ENCODE measurements at regions not wholly inside any gene's neighbourhood (a gene's known extent, or its start where the extent isn't known, plus 50 kb on each side); places are given as distances from the start of the nearest gene placed in this dataset.

DNA sequence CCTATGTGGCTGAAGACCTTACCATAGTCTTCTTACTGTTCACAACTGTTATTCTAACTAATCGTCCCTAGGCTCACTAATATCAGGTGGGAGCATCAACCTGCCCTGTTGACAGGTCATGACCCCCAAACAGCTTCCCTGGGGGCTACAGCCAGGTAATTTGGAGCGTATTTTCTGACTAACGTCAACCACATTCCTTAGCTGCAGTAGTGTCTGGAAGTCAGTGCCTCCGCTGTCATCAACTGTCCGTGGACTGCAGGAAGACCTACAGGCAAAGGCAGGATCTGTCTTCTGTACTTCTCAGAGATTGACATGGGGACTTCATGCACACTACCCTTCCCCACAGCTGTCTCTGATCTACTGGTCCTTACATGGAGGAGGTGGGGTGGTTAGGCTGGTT is 456.9 kb downstream of the BCL11A start:
- DNase-seq (ENCODE audit: low read depth in 2 of 2): no peak

DNA sequence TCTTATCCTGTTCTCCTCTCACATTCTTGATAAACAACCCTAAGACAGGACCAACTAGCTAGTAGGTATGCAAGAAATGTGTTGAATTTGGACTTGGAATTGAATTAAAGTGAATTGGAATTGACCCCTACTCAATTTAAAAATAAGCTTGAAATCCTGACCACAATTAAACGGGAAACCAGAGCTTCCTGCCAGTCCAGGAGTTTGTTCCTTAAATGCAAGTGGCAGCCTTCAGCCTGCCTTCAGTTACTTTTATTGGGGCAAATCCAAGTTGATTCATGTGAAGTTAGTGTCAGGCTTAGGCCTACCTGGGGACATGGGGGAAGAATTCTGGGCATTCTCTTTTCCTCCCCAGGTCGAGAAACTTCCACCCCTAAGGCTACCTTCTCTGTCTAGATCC is 457.6 kb downstream of the BCL11A start:
- DNase-seq (ENCODE audit: low read depth in 2 of 2): no peak

DNA sequence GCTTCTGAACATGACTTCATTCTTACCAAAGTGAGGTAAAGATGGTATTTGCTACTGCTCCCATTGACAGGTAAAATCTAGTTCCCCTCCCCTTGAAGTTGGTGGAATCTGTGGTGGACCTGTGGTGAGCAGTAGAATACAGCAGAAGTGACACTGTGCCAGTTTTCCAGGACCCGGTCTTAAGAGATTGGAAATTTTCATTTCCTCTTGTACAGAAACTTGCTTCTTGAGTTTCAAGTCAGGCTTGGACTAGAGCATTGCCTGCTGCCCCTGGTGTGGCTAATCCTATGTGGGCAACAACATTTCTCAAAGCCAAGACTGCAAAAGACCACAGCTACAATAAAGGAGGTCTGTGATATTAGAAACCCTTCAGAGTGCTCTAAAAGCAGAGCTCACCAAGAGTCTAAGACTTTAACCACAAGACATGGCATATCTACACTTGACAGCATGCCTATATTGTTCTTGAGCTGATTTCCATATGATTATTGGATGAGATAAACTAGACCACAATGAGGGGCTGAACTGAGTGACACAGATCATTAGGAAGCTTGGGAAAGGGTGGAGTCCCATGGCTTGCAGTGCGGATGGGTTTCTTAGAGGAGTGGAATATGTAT is 458.1 kb downstream of the BCL11A start:
- DNase-seq (ENCODE audit: low read depth in 2 of 2): no peak

DNA sequence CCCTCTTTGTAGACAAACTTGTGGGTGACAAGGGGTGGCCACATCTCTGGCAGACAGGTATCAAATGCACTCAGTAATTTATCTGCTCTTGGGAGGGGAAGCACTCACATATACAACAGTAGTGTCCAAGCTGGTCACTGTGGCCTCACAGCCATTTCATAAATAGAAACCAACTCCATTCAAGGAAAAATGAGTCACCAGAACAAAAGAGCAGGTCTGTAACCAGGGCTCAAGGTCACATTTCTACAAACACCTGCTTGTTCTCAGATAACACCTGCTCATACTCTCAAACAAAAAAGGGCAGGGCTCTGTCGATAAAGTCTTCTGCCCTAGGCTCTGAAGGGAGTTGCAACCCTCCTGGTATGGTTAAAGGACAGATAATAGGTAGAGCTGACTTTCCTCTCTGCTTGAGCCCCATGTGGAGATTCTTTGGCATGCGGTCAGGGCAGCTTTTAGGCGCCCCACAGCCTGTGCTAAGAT is 459.0 kb downstream of the BCL11A start:
- no peak for DNase-seq (ENCODE audit: low read depth in 2 of 2)

DNA sequence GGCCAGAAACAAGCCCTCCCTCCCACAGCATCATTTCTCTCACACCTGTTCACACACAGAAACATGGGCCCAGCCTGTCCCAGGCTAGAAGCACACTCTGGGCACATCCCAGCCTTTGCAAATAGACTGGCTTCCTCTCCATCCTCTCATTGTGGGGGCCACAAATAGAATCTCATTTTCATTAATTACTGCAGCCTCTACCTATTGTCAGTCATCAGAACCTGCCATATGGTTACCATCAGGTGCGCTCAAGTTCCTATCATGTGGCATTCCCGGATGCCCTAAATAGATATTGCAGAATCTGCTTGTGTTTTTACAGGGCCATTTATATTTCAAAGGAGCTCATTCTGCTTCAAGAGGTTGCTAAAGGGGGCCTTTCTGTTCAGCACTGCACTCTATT is 460.7 kb downstream of the BCL11A start:
- no peak for DNase-seq (ENCODE audit: low read depth in 2 of 2)

DNA sequence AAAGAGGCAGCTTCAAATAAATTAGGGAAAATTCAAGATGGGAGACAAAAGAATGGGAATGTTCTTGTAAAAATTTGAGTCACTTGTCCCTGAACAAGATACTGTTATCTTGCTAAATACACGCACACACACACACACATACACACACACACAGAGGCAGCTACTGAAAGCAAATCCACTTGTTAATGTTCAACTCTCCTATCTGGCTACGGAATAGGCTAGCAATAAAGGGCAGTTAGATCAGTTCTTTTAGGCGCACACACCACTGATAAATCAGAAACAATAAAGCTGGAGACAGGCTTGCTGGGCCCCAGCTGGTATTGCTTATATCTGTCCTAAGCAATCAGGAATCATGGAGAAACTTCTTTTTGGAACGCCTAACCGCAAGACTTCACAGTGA is 461.6 kb downstream of the BCL11A start:
- DNase-seq (ENCODE audit: low read depth in 2 of 2): no peak

DNA sequence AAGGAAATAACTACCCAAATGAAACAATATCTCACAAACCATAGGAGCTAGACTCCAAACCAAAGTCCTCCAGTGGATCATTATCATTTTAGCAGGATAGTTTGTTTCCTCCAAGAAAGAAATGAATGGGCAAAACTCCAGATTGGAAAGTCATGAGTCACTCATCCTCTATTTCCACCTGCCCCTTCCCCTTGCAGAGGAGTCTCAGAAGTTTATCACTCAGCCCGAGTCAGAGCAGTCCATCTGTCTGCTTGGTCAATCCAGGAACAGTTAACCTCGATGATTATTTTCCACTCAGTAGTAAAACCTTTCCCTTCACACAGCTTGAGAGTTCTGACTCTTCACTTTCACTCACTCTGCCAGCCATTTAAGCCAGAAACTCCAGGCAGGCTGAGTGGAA is 462.2 kb downstream of the BCL11A start:
- no peak for DNase-seq (ENCODE audit: low read depth in 2 of 2)

DNA sequence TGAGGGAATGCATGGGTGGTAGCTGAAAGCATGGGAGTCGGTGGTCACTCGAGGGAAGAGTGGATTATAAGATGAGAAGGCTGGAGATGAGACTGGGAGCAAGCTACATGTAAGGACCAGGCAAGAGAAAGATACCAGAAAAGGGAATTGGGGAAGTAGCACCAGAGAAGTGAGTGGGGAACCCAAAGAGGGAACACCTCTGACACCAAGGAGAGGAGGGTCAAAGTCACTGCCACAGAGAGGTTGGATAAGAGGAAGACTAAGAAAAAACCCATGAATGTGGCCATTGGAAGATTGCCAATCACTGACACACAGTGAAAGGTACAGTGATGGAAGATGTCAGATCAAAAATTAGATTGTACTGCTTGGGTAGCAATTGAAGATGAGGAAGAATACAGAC is 473.9 kb downstream of the BCL11A start:
- no peak for DNase-seq (ENCODE audit: low read depth in 2 of 2)

DNA sequence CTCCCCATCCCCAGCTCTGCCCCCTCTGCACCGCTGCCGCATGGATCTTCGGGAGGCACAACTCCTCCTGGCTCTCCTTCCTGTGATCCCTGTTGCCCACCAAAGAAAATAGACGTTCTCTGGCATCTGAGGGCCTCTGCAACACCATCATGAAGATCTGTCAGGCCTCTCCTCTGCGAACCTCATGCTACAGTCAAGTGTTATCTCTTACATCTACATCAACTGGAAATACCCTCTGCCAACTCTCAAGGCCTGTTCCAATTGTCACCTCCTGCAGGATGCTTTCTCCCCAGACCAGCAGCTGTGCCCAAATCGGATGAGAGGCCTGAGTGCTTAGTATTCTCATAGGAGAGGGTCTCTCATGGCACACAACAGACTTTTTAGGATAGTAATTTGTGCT is 478.4 kb downstream of the BCL11A start:
- DNase-seq (ENCODE audit: low read depth in 2 of 2): no peak

DNA sequence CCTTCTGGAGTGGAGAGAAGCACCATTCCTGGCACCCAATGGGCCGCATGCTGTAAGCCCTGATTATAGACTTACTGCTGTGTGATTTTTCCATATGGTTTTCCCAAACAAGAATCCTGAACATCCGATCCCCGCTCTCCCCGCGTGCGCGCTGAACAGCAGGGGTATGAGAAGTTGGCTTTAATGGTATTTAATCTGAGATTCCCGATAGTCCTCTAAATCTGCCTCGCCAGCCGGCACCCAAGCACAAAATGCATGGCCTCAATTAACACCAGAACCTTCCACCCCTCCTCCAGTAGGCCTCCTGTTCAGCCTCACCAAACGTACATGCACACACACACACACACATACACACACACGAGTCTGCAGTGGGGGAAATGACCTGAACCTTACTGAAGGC is 480.3 kb downstream of the BCL11A start:
- DNase-seq (ENCODE audit: low read depth in 2 of 2): no peak

DNA sequence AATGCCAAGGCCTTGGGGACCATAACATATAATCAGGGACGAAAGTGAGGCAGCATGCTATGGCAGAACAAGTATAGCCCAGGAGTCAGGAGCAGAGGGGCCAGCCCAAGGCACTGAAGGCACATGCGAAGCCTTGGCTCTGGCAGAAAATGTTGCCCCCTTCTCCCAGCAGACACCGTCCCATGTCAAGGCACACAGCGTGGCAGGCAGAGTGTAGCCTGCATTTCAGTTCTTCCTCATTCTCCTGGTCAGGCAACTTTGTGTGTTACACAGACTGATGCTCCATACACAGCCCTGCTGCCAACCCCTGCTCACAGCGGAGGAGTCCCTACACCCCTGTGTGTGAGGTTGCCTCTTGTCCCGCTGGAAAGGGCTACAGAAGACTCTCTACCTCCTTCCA is 480.8 kb downstream of the BCL11A start:
- DNase-seq (ENCODE audit: low read depth in 2 of 2): no peak

DNA sequence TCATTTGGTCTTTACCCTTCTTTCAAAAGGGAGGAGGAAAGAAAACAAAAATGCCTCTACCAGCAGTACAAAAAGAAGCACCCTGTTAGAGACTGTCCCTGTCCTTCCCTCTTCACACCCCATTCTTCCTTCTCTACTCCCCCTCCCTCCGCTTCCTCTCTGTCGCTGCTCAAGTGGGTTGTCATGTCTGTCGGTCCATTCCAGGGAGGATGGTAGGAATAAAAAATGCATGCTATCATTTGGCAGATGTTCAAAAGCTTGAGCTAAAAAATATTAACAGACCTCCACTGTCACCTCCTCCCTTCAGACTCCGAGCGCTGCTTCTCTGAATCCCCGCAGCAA is 482.0 kb downstream of the BCL11A start:
- DNase-seq (ENCODE audit: low read depth in 2 of 2): no peak

DNA sequence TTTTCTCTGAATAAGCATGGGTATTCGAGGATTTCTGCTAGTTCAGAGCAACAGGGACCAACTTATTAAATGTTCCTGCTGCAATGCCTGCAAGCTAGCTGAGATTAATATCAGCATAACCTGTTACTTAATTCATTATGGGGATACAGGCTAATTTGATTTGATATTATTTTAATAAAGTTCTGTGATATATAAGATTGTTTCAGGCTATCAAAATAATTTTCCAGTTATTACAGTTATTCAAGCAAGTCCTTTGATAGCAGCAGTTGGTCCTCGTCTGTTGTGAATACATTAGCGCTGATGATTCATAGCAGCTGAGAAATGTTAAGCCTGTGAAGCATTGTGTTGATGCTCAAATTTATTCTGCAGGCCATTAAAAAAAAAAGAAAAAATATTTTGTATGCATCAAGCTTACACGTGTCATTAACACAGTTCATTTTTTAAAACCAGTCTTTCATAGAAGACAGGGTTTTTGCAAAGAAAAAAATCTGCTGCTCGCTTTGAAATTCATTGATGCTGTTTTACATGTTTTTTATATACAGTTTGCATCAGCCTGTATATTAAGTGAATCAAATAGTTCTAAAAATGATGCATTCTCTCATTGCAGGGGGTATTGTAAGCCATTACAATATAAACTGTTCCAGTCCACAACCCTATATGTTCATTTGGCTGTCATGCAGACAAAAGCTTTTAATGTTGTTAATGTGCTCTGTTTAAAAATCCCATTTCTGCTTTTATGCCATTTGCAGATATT is 482.5 kb downstream of the BCL11A start:
- no peak for DNase-seq (ENCODE audit: low read depth in 2 of 2)

DNA sequence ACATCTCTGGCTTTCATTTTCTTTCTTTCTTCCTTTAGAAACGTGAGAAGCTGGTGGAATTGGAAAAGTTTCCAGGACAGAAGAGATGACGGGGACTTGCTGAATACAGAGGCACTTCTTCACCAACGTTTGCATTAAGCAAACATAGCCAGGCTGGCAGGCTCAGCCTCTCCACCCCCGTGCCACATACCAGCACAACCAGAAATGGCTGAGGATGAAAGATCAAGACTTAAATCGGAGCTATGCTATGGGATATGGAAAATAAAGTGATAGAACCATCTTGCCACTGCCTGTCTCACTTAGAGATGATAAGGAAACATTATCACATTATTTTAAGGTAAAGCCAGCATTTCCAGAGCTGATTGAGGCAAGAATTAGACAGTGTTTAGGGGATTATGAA is 483.3 kb downstream of the BCL11A start:
- DNase-seq (ENCODE audit: low read depth in 2 of 2): no peak

DNA sequence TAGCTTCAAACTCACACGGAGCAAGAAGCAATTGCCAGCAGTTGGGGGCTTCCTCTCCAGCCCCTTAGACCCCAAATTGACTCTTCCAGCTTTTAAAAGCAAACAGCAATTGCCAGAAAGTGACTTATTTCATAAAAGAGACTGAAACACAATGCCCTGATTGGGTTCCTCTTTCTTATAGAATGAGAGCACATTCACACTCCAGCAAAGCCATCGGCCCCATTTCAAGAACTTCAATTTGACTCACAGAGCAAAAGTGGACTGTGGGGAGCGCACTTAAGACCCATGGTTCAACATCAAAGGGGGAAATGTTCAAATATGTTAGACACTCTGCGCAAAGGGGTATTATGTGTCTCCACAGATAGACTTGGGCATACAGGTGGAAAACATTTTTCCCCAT is 484.7 kb downstream of the BCL11A start:
- DNase-seq (ENCODE audit: low read depth in 2 of 2): no peak

DNA sequence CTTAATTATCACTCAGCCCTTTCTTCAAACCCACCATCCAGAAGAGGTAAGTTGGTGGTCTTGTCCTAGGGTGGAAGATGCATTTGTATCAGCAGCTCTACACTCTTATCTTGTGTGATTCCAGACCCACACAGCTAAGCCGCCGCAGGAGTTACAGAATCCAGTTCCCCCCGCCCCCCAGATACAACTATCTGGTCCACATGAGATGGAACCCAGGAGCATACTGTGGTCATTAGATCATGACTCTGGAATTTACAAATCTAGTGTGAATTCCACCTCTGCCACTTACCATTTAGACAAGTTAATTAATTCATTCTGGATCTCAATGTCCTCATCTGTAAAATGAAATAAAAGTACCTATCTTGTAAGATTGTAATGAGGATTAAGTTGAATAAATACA is 486.4 kb downstream of the BCL11A start:
- DNase-seq (ENCODE audit: low read depth in 2 of 2): no peak

DNA sequence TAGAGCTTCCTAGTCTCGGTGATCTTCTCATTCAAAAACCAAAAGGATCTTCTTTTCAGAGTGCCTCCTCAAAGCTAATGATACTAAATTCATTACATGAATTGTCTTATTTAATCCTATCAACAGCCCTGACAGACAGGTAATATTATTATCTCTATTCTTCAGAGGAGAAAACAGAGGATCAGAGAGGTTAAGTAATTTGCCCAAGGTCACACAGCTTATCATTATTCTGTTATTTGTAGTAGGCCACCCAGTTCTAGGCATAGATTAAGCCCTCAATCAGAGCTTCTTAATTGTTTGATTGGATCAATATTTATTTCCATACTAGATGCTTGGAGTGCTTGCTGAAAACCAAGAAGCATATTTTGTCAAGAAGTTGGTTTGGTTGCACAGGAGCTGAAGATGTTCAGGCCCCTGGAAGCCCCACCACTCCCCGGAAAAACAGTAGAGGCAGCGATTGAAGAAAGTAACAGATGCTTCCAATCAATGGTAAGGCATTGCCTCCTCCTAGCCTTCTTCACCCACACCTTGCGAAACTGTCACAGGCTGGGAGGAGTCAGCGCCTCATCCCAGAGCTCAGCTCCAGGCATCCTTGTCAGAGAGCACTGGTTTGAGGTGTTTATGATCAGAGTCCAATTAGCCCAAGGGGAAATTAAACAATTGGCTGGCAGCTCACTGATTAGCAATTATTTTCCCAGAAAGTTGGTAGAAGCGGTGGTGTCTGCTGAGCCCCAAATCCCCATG is 487.2 kb downstream of the BCL11A start:
- no peak for DNase-seq (ENCODE audit: low read depth in 2 of 2)

DNA sequence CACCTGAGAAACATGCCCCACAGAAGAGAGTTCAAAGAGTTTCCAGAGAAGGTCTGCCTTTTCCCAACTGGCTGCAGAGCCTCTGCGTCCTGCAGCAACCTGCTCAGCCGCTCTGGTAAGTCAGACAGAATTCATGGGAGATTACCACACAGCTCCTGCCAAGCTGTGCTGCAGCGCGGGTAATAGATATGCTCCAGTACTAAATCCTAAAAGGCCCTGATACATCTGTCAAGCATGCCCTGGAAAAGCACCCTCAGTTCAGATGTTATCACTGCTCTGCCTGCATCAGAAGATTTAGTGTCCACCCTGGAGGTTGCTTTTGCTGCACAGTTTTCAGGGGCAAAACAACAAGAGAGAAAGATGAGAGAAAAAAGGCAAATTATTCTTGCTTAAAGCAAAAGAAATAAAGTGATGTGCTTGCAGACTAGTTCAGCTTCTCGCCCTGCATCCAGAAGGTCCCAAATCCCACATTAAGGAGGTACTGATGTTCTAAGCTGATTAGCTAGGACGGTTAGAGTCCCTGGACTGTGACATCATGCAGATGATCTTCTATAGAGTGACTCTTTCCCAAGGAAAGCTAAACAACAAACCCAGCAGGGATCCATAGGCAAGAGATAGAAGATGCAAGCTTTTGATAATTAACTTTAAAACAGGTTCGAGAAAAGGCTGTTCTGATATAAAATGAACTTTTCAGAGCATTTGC is 488.6 kb downstream of the BCL11A start:
- no peak for DNase-seq (ENCODE audit: low read depth in 2 of 2)

DNA sequence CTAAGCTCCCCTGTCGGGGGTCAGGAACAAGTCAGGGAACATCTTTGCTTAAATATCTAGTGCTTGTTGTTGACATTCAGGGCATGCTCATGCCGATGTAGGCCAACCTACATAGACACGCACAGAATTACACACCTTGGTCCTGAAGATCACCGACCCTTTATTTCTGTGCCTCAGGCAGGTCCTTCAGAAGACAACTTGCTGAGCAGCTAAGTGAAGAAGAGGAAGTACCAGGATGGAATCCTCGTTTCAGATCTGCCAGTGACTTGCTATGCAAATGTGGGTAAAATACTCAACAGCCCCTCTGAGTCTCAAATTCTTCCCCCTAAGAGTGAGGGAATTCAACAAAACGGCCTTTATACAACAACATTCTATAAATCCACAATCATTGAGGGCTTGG is 494.7 kb downstream of the BCL11A start:
- no peak for DNase-seq (ENCODE audit: low read depth in 2 of 2)

DNA sequence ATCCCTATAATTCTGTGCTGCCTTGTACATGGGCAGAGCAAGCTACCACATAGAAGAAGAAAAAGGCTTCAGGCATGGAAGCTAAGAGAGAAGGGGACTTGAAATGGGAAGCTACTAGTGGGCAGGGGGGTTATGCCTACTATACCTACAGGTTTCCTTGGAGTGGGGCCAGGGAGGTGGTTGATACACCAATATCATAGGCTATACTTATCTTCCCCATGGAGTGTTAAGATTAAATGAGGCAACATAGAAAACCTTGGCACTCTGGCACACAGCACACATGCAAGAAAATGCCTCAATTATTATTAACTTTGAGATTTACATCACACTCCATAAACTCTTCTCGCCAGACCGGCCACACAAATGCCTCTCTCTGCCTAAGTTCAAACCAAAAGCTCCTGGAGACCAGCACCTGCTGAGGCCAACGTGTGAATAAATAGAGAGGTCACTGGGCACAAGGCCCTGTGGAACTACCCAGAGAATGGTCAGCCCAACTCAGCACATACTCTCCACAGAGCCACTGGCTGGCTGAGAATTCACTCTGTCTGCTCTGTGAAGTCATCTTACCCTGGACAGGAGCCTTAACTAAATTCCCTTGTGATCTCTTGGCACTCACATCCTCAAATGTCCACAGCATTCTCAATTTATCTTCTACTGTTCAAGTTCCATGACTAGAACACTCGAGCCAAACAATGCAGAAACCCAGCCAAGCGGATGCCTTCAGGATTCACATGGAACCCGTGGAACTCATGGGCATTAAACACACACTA is 498.7 kb downstream of the BCL11A start:
- no peak for DNase-seq (ENCODE audit: low read depth in 2 of 2)

DNA sequence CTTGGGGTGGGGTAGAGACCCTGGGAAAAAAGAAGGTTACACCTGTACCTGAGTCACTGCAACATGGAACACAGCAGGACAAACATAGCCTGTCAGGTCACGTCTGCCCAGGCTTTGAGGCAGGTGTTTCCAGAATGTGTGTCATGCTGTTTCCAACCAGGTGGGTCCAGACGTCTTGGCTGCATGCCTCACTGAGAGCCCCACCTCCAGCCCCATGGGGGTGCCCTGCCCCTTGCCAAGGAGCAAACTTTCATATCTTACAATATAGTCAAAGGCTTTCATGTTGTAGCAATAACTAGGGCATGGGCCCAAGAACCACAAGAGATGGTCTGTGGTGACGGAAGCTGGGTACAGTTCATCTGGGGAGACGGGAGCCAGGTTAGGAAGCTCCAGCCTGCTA is 499.7 kb downstream of the BCL11A start:
- no peak for DNase-seq (ENCODE audit: low read depth in 2 of 2)

DNA sequence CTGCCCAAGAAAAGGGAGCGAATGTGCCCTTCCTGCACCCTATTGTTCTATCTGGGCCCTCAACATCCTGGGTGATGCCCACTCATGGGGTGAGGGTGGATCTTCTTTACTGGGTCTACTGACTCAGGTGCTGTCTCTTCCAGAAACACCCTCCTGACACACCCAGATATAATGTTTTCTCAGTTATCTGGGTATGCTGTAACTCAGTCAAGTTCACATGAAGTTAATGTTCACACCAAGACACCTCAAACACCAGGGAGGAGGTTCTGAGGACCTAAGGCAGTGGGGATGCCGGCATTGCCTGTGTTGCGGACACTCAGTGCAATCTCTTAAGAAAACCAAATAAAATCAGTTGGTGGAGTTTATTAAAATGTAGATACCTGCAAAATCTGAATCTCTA is 500.9 kb downstream of the BCL11A start:
- DNase-seq (ENCODE audit: low read depth in 2 of 2): no peak
